ENCODE measurements at regions not wholly inside any gene's neighbourhood (a gene's known extent, or its start where the extent isn't known, plus 50 kb on each side); places are given as distances from the start of the nearest gene placed in this dataset.
"Not testable (repeated sequence)": the region's sequence is repeated elsewhere in the genome, so short reads cannot be mapped to it uniquely, and the experiment has no call there.

DNA sequence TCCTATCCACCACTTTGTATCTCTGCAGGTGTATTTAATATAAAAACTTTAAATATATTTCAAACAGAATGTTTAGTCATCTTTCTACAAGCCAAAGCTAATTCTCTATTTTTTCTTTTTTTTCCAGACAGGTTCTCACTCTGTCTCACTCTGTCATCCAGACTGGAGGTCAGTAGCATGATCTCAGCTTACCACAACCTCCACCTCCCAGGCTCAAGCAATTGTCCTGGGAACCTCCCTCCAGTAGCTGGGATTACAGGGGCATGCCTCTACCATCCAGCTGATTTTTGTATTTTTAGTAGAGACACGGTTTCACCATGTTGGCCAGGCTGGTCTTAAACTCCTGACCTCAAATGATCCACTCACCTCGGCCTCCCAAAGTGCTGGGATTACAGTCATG is 202.6 kb downstream of the VGLL3 start:
- no peak overlapping the region for H3K4me3 Mint-ChIP-seq (ENCODE audit: low read depth)
- H3K27ac Mint-ChIP-seq = no peak overlapping the region
- H3K36me3 Mint-ChIP-seq (ENCODE audit: low read depth) = no peaks in the 10 kb centered on the region
- no peak for DNase-seq (ENCODE audit: low spot score)
- intact Hi-C loops (cut with micrococcal nuclease) = no loop called here
- H3K9me3 Mint-ChIP-seq = no peaks in the 10 kb centered on the region
- no peaks in the 10 kb centered on the region for H3K4me1 Mint-ChIP-seq (ENCODE audit: low read depth)
- H3K27me3 Mint-ChIP-seq (ENCODE audit: low read depth) = no peaks in the 10 kb centered on the region

DNA sequence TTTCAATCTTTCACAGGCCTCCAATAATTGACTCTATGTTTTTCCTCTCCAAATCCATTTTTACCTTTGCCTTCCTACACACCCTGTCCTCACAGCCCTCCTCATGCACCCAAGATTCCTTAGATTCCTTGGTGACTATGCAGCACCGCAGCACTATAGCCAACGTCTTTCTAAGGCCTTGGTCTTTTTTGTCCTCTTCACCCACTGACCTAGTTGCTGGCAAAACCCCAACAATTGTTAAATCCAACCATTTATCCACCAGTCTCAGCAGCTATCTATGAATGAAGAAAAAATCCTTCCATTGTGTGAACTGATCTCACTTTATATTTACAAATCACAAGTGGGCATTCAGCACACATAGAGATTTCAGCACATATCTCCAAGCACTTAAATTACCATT is 203.9 kb downstream of the VGLL3 start:
- H3K4me3 Mint-ChIP-seq (ENCODE audit: low read depth) = no peak overlapping the region
- no peak for DNase-seq (ENCODE audit: low spot score)
- H3K36me3 Mint-ChIP-seq (ENCODE audit: low read depth) = no peaks in the 10 kb centered on the region
- H3K27ac Mint-ChIP-seq = no peak overlapping the region
- intact Hi-C loops (cut with micrococcal nuclease) = no loop called here
- no peaks in the 10 kb centered on the region for H3K9me3 Mint-ChIP-seq
- H3K27me3 Mint-ChIP-seq (ENCODE audit: low read depth) = no peaks in the 10 kb centered on the region
- no peaks in the 10 kb centered on the region for H3K4me1 Mint-ChIP-seq (ENCODE audit: low read depth)

DNA sequence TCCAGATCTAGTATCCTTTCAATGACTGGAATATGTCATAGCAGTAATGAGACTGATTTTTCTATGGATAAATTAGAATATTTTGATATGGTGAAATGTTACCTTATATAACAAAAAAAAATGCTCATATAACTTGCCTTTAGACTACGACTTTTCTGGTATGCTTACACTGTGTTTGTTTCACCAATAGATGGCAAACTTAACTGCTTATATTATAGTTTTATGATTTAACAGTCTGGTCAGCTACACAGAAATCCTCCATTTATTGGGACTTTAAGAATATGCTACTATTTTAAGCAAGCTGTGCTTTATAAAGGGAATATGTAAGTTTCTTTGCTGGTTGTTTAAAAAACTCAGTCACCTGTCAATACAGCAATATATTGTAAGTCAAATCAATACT is 205.6 kb downstream of the VGLL3 start:
- Mint-ChIP-seq H3K9me3 (no peaks in the 10 kb centered on the region), H3K27me3 (ENCODE audit: low read depth) (no peaks in the 10 kb centered on the region), H3K4me3 (ENCODE audit: low read depth) (no peak overlapping the region), H3K4me1 (ENCODE audit: low read depth) (no peaks in the 10 kb centered on the region), H3K36me3 (ENCODE audit: low read depth) (no peaks in the 10 kb centered on the region), H3K27ac (no peak overlapping the region)
- no peak for DNase-seq (ENCODE audit: low spot score)
- intact Hi-C loops (cut with micrococcal nuclease) = no loop called here

DNA sequence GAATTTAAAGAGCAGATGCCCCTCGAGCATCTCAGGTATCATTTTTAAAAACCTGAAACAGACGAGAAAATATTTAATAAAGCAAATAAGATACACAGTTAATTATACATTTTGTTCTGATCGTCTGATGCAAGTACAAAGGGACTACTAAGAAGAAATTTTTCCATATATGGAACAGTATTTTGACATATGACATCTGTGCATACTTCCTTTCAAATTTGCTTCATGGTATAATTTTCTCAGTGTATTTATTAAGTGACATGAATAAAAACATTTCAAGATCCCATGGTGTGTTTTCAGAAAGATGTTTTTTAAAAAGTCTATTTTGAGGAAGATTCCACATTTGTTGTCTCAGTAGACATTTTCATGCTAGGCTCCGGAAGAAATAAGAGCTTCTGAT is 208.1 kb downstream of the VGLL3 start:
- intact Hi-C loops (cut with micrococcal nuclease) = no loop called here
- Mint-ChIP-seq H3K4me3 (ENCODE audit: low read depth) (no peak overlapping the region), H3K9me3 (no peaks in the 10 kb centered on the region), H3K27me3 (ENCODE audit: low read depth) (no peaks in the 10 kb centered on the region), H3K27ac (no peak overlapping the region), H3K36me3 (ENCODE audit: low read depth) (no peaks in the 10 kb centered on the region), H3K4me1 (ENCODE audit: low read depth) (no peaks in the 10 kb centered on the region)
- no peak for DNase-seq (ENCODE audit: low spot score)

DNA sequence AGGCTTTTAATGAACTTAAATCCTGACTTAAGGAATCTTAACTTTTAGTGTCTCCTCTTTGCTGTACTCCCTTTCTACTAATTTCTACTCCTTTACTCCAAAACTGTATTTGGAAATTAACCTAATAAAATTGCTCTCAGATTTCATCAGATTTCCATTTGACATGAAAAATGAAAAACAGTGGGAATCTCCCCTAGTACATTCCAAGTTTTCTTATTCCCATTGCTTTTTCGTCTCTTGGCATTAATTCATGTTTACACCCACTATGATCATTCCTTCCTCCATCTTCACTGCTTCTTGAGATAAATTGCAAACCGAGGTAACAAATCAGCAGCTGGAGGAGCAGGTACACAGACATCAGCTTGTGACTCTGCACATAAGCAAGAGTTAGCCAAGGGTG is 208.7 kb downstream of the VGLL3 start:
- H3K4me1 Mint-ChIP-seq (ENCODE audit: low read depth) = no peaks in the 10 kb centered on the region
- H3K27ac Mint-ChIP-seq = no peak overlapping the region
- H3K27me3 Mint-ChIP-seq (ENCODE audit: low read depth) = no peaks in the 10 kb centered on the region
- intact Hi-C loops (cut with micrococcal nuclease) = no loop called here
- H3K4me3 Mint-ChIP-seq (ENCODE audit: low read depth) = no peak overlapping the region
- no peak for DNase-seq (ENCODE audit: low spot score)
- H3K9me3 Mint-ChIP-seq = no peaks in the 10 kb centered on the region
- H3K36me3 Mint-ChIP-seq (ENCODE audit: low read depth) = no peaks in the 10 kb centered on the region

DNA sequence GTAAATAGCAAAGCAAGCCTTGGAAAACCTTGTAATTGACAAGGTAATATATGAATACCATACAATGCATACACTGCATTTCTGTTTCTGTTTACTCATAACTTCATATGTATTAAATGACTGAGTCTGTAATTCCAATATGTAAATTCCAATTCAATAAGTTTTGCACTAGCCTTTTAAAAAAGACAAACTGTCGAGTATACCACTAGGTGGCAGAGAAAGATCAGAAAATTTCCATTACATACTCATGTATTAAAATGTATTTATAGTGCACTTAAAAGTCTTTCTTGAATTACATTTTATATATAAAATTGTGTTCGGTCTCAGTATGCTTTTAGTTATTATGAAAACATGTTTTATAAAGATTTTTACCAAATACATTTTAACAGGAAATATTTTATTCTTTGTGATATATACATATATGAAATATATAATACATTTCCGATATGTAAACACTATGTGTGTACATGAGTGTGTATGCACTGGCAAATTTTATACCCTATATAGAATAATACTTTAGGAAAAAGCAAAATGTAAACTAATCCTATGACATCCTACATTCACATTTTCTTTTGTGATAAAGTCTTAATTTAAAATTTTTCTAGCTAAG is 216.8 kb downstream of the VGLL3 start:
- Mint-ChIP-seq H3K4me3 (ENCODE audit: low read depth) (no peak overlapping the region), H3K4me1 (ENCODE audit: low read depth) (no peaks in the 10 kb centered on the region), H3K9me3 (no peaks in the 10 kb centered on the region), H3K27me3 (ENCODE audit: low read depth) (no peaks in the 10 kb centered on the region), H3K27ac (no peak overlapping the region), H3K36me3 (ENCODE audit: low read depth) (no peaks in the 10 kb centered on the region)
- no peak for DNase-seq (ENCODE audit: low spot score)
- intact Hi-C loops (cut with micrococcal nuclease) = loop anchor here (2.0 kb wide), 1 partner anchor 395 kb away; no protein-coding TSS in a partner anchor

DNA sequence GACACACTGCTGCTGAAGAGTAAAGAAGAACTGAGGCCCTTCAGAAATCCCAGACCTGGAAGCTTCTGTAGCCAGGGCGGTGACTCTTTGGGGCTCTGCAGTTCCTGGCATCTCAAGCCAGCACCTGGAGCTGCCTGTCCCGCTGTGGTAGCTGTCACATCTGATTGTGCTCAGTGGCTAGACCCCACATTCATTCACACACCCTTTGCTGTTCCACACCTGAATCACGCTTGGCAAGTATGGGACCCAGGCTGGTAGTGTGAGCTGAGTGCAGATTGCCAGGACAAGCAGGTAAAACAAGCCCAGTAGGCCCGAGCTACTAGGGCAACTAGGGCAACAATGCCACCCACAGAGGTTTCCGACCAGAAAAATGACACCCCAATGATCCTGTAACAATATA is 218.2 kb downstream of the VGLL3 start:
- Mint-ChIP-seq H3K27me3 (ENCODE audit: low read depth) (no peaks in the 10 kb centered on the region), H3K4me1 (ENCODE audit: low read depth) (no peaks in the 10 kb centered on the region), H3K4me3 (ENCODE audit: low read depth) (no peak overlapping the region), H3K27ac (no peak overlapping the region), H3K36me3 (ENCODE audit: low read depth) (no peaks in the 10 kb centered on the region), H3K9me3 (no peaks in the 10 kb centered on the region)
- DNase-seq (ENCODE audit: low spot score) = no peak
- intact Hi-C loops (cut with micrococcal nuclease) = no loop called here

DNA sequence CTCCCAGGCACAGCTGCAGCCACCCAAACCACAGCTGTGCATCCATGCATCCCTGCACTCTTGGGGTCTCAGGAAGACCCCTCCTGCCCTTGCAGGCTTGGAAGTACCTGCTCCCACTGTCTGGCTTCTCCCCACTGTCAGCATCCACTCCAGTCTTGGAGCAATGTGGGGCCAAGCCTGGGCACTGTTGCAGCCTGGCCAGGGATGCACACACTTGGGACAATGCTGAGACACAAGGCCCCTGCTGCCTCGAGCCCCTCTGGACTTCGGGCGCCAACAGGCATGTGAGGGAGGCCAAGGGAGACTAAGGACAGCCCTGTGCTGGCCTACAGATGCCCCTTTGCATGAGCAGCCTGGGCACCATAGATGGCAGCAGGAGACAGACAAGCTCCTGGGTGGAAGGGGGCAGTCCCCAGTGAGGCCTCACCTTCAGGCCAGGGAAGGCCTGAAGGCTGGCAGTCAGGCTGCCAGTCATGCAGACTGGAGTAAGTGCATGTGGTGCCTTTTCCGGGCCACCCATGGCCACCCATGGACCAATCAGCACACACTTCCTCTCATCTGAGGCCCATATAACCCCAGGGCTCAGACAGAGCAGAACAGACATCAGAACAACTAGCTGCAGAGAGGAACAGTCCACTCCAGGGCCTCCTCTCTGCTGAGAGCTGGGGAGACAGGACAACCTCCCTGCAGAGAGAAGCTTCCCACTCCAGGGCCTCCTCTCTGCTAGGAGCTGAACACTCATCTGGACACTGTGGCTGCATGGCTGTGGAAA is 219.0 kb downstream of the VGLL3 start:
- Mint-ChIP-seq H3K36me3 (ENCODE audit: low read depth) (no peaks in the 10 kb centered on the region), H3K4me3 (ENCODE audit: low read depth) (no peak overlapping the region), H3K27ac (no peak overlapping the region), H3K4me1 (ENCODE audit: low read depth) (no peaks in the 10 kb centered on the region), H3K27me3 (ENCODE audit: low read depth) (no peaks in the 10 kb centered on the region), H3K9me3 (no peaks in the 10 kb centered on the region)
- no peak for DNase-seq (ENCODE audit: low spot score)
- intact Hi-C loops (cut with micrococcal nuclease) = no loop called here

DNA sequence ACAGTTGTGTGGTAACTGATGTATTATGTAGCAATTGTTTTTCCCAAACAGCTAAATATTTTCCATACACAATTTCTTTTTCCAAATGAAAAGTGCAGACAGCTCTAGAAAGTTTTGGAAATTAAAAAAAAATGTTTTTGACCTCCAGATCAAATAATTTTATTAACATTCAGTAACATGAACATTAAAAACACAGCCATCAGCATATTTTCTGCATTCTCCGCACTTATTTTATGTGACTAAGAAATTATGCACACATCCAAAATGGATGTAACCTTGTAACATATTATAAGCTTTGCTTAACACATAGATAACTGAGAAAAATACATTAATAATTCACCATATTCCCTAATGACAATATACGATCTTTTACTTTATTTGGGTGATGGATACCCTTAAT is 224.6 kb downstream of the VGLL3 start:
- Mint-ChIP-seq H3K4me3 (ENCODE audit: low read depth) (no peak overlapping the region), H3K4me1 (ENCODE audit: low read depth) (no peaks in the 10 kb centered on the region), H3K36me3 (ENCODE audit: low read depth) (no peaks in the 10 kb centered on the region), H3K27ac (no peak overlapping the region), H3K9me3 (no peaks in the 10 kb centered on the region), H3K27me3 (ENCODE audit: low read depth) (no peaks in the 10 kb centered on the region)
- intact Hi-C loops (cut with micrococcal nuclease) = no loop called here
- DNase-seq (ENCODE audit: low spot score) = no peak

DNA sequence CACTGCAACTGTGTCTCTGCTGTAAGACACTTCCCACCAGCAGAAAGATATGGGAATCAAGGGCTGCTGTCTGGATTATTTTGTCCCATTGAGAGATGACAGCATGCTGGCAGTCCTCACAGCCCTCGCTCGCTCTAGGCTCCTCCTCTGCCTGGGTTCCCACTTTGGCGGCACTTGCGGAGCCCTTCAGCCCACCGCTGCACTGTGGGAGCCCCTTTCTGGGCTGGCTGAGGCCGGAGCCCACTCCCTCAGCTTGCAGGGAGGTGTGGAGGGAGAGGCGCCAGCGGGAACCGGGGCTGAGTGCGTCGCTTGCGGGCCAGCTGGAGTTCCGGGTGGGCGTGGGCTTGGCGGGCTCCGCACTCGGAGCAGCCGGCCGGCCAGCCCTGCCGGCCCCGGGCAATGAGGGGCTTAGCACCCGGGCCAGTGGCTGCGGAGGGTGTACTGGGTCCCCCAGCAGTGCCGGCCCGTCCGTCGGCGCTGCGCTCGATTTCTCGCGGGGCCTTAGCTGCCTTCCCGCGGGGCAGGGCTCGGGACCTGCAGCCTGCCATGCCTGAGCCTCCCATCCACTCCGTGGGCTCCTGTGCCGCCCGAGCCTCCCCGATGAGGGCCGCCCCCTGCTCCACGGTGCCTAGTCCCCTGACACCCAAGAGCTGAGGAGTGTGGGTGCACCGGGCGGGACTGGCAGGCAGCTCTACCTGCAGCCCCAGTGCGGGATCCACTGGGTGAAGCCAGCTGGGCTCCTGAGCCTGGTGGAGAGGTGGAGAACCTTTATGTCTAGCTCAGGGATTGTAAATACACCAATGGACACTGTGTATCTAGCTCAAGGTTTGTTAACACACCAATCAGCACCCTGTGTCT is 233.4 kb downstream of the VGLL3 start:
- H3K36me3 Mint-ChIP-seq (ENCODE audit: low read depth); H3K27ac Mint-ChIP-seq; intact Hi-C loops (cut with micrococcal nuclease); H3K4me3 Mint-ChIP-seq (ENCODE audit: low read depth); DNase-seq (ENCODE audit: low spot score); H3K27me3 Mint-ChIP-seq (ENCODE audit: low read depth); H3K4me1 Mint-ChIP-seq (ENCODE audit: low read depth): not testable (repeated sequence)
- H3K9me3 Mint-ChIP-seq = peaks cover 14% of the 10 kb centered on the region

DNA sequence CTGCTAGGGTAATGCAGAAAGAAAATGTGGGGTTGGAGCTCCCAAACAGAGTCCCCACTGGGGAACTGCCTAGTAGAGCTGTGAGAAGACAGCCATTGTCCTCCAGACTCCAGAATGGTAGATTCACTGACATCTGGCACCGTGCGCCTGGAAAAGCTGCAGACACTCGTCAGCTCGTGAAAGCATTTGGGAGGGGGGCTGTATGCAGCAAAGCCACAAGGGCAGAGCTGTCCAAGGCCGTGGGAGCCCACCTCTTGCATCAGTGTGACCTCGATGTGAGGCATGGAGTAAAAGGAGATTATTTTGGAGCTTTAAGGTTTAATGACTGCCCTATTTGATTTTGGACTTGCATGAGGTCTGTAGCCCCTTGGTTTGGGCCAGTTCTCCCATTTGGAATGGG is 242.9 kb downstream of the VGLL3 start:
- H3K27me3 Mint-ChIP-seq (ENCODE audit: low read depth) = no peaks in the 10 kb centered on the region
- no peak overlapping the region for H3K4me3 Mint-ChIP-seq (ENCODE audit: low read depth)
- intact Hi-C loops (cut with micrococcal nuclease) = no loop called here
- no peak overlapping the region for H3K27ac Mint-ChIP-seq
- H3K9me3 Mint-ChIP-seq = peaks cover 5% of the 10 kb centered on the region
- H3K4me1 Mint-ChIP-seq (ENCODE audit: low read depth) = no peaks in the 10 kb centered on the region
- DNase-seq (ENCODE audit: low spot score) = no peak
- H3K36me3 Mint-ChIP-seq (ENCODE audit: low read depth) = no peaks in the 10 kb centered on the region

DNA sequence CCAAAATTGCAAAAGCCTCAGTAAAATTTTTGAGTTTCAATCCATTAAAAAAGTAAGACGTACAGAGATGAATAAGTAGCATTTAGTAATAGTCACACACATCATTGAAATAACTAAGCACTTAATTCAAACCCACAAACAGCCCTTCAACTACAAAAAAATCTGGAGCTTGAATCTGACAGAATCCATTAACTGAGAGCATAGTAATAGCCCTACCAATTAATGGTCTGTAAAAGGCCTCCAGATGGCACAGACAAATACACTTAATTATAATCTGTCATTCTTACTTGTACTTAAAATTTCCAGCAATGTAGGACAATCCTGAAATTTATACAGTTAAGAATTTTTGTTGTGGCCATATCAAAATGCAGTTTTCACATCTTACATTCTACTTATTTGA is 246.9 kb downstream of the VGLL3 start:
- intact Hi-C loops (cut with micrococcal nuclease) = no loop called here
- Mint-ChIP-seq H3K36me3 (ENCODE audit: low read depth) (no peaks in the 10 kb centered on the region), H3K4me1 (ENCODE audit: low read depth) (no peaks in the 10 kb centered on the region), H3K27me3 (ENCODE audit: low read depth) (no peaks in the 10 kb centered on the region), H3K9me3 (no peaks in the 10 kb centered on the region), H3K4me3 (ENCODE audit: low read depth) (no peak overlapping the region), H3K27ac (no peak overlapping the region)
- DNase-seq (ENCODE audit: low spot score) = no peak

DNA sequence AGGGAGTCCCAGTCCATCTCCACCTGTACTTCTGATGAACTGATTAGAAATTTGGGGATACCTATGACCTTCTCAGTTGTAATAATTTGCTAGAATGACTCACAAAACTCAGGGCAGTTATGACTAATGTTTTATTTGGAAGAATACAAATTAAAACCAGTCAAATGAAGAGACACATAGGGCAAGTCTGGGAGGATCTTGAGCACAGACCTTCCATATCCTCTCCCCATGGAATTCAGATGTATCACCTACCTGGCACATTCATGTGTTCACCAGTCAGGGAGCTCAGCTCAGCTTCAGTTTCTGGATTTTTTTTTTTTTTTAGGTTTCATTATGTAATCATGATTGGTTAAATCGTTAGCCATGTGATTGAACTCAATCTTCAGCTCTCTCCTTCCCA is 247.7 kb downstream of the VGLL3 start:
- H3K27ac Mint-ChIP-seq = no peak overlapping the region
- DNase-seq (ENCODE audit: low spot score) = no peak
- H3K27me3 Mint-ChIP-seq (ENCODE audit: low read depth) = no peaks in the 10 kb centered on the region
- intact Hi-C loops (cut with micrococcal nuclease) = no loop called here
- H3K9me3 Mint-ChIP-seq = no peaks in the 10 kb centered on the region
- no peaks in the 10 kb centered on the region for H3K4me1 Mint-ChIP-seq (ENCODE audit: low read depth)
- H3K36me3 Mint-ChIP-seq (ENCODE audit: low read depth) = no peaks in the 10 kb centered on the region
- H3K4me3 Mint-ChIP-seq (ENCODE audit: low read depth) = no peak overlapping the region

Measured in activated T-helper 2 cell treated with anti-CD3 and anti-CD28 coated beads, Interferon-gamma antibody, Interleukin-2, Interleukin-4, amounts not matched to agents 10 μg/mL and 5 μg/mL and 100 μg/mL, durations not matched to agents 14 hours and 24 hours and 36 hours (primary cell).